NOMO-1 treated with dmso at 0.1 percent for 144 hours (cell line): ENCODE measurements at regions not wholly inside any gene's neighbourhood (a gene's known extent, or its start where the extent isn't known, plus 50 kb on each side); places are given as distances from the start of the nearest gene placed in this dataset.

Experiments used
- DNase-seq: peaks from one replicate; lab custom pipeline; 2025; ENCODE audit not compliant: unreplicated experiment; lab: John Stamatoyannopoulos, UW

GRCh38 chr10:125514206-125515162 is 168.5 kb downstream of the TEX36 start:
- no peak for DNase-seq

- no peak for DNase-seq
Observed at GRCh38 chr10:125513429-125514182, 169.4 kb downstream of the TEX36 start.

GRCh38 chr10:125510998-125511397 is 172.0 kb downstream of the TEX36 start:
- no peak for DNase-seq

- no peak for DNase-seq
Observed at GRCh38 chr10:125505648-125506047, 177.3 kb downstream of the TEX36 start.

- no peak for DNase-seq
Observed at GRCh38 chr10:125502276-125502675, 180.7 kb downstream of the TEX36 start.

GRCh38 chr10:125495386-125495785 is 187.6 kb downstream of the TEX36 start:
- DNase-seq = no peak

GRCh38 chr10:125494651-125495239 is 188.2 kb downstream of the TEX36 start:
- no peak for DNase-seq

- DNase-seq = no peak
Observed at GRCh38 chr10:125491381-125491780, 191.6 kb downstream of the TEX36 start.

GRCh38 chr10:125489731-125490130 is 193.2 kb downstream of the TEX36 start:
- DNase-seq = no peak

GRCh38 chr10:125485665-125486064 is 197.3 kb downstream of the TEX36 start:
- DNase-seq = no peak

- DNase-seq = no peak
Observed at GRCh38 chr10:125484035-125484732, 198.8 kb downstream of the TEX36 start.

- DNase-seq = no peak
Observed at GRCh38 chr10:125482637-125483036, 200.3 kb downstream of the TEX36 start.

GRCh38 chr10:125482108-125482507 is 200.9 kb downstream of the TEX36 start:
- no peak for DNase-seq

GRCh38 chr10:125479059-125479458 is 203.9 kb downstream of the TEX36 start:
- no peak for DNase-seq

- DNase-seq = no peak
Observed at GRCh38 chr10:125475815-125476214, 207.1 kb downstream of the TEX36 start.

- DNase-seq = no peak
Observed at GRCh38 chr10:125473143-125473793, 209.7 kb downstream of the TEX36 start.

GRCh38 chr10:125472010-125472607 is 210.9 kb downstream of the TEX36 start:
- DNase-seq = no peak

GRCh38 chr10:125468278-125468677 is 214.7 kb downstream of the TEX36 start:
- no peak for DNase-seq

- no peak for DNase-seq
Observed at GRCh38 chr10:125466685-125467084, 216.3 kb downstream of the TEX36 start.

- no peak for DNase-seq
Observed at GRCh38 chr10:125462845-125463244, 220.1 kb downstream of the TEX36 start.
